Loucy (cell line): ENCODE measurements at regions not wholly inside any gene's neighbourhood (a gene's known extent, or its start where the extent isn't known, plus 50 kb on each side); places are given as distances from the start of the nearest gene placed in this dataset.

ENCODE experiments used
- H2AFZ ChIP-seq: fragments of 200-600 bp; sonication (generic); 2 replicates; pipeline ENCODE4 v1.6.0; 2016; ENCODE audit warnings: antibody characterized with exemption, mild to moderate bottlenecking, low read length, moderate library complexity
- H3F3A ChIP-seq: fragments of 200-600 bp; 2 replicates; pipeline ENCODE4 v1.6.0; 2016; ENCODE audit warnings: antibody characterized with exemption, low read depth, mild to moderate bottlenecking
- H3K27me3 ChIP-seq: fragments of 200-600 bp; sonication (generic); 2 replicates; pipeline ENCODE4 v1.6.1; 2014; ENCODE audit warnings: low read length, mild to moderate bottlenecking; ENCODE audit not compliant: insufficient read depth, poor library complexity, severe bottlenecking
- H3K36me3 ChIP-seq: fragments of 200-600 bp; sonication (generic); 2 replicates; pipeline ENCODE4 v1.6.1; 2016; ENCODE audit warnings: low read length; ENCODE audit not compliant: insufficient read depth
- H3K4me1 ChIP-seq: fragments of 200-600 bp; sonication (generic); 2 replicates; pipeline ENCODE4 v1.5.1; 2014; ENCODE audit warnings: low read length, mild to moderate bottlenecking; ENCODE audit not compliant: insufficient read depth, poor library complexity, severe bottlenecking
- H3K4me2 ChIP-seq: fragments of 200-600 bp; sonication (generic); 2 replicates; pipeline ENCODE4 v1.6.0; 2014; ENCODE audit warnings: antibody characterized with exemption, low read length, low read depth, mild to moderate bottlenecking; ENCODE audit not compliant: poor library complexity, severe bottlenecking
- H3K4me3 ChIP-seq: fragments of 200-600 bp; sonication (generic); 2 replicates; pipeline ENCODE4 v1.5.1; 2014; ENCODE audit warnings: low read length, mild to moderate bottlenecking, mixed read lengths; ENCODE audit not compliant: poor library complexity, severe bottlenecking
- H3K79me2 ChIP-seq: fragments of 200-600 bp; sonication (generic); 2 replicates; pipeline ENCODE4 v1.6.1; 2014; ENCODE audit warnings: low read length; ENCODE audit not compliant: insufficient read depth
- H3K9ac ChIP-seq: fragments of 200-600 bp; sonication (generic); 2 replicates; pipeline ENCODE4 v1.6.0; 2014; ENCODE audit warnings: mild to moderate bottlenecking, low read depth, low read length, moderate library complexity; ENCODE audit not compliant: poor library complexity, severe bottlenecking
- H3K9me2 ChIP-seq: fragments of 200-600 bp; sonication (generic); replicated peaks from 2 replicates; pipeline ENCODE4 v1.6.1; 2016; ENCODE audit warnings: low read depth, low read length, mixed read lengths
- H3K9me3 ChIP-seq: fragments of 200-600 bp; sonication (generic); 2 replicates; pipeline ENCODE4 v1.6.1; 2014; ENCODE audit warnings: mild to moderate bottlenecking, antibody characterized with exemption, low read length, low read depth; ENCODE audit not compliant: insufficient read depth
- H4K20me1 ChIP-seq: fragments of 200-600 bp; sonication (generic); 2 replicates; pipeline ENCODE4 v1.6.0; 2014; ENCODE audit warnings: antibody characterized with exemption, low read length, mild to moderate bottlenecking; ENCODE audit not compliant: insufficient read depth, poor library complexity, severe bottlenecking
- CTCF ChIP-seq: fragments of 200-600 bp; sonication (generic); conservative IDR thresholded peaks from 2 replicates; pipeline ENCODE4 v1.5.1; 2014; ENCODE audit warnings: mild to moderate bottlenecking, antibody characterized with exemption, low read length
- EZH2phosphoT487 ChIP-seq: fragments of 200-600 bp; IDR thresholded peaks from 2 replicates; pipeline ENCODE4 v1.6.1; 2018; ENCODE audit warnings: antibody characterized with exemption, mild to moderate bottlenecking, moderate library complexity, borderline replicate concordance

- TF ChIP-seq CTCF (no peak), EZH2phosphoT487 (no peak)
- Histone ChIP-seq H3K4me1 (no peaks in the 10 kb centered on the region), H3K27me3 (no peaks in the 10 kb centered on the region), H3K4me3 (no peak overlapping the region), H3K79me2 (no peaks in the 10 kb centered on the region), H3K9ac (no peak overlapping the region), H3K4me2 (no peak overlapping the region), H3K36me3 (no peaks in the 10 kb centered on the region), H4K20me1 (no peaks in the 10 kb centered on the region), H3F3A (no peaks in the 10 kb centered on the region), H2AFZ (no peak overlapping the region), H3K9me2 (no peaks in the 10 kb centered on the region), H3K9me3 (no peaks in the 10 kb centered on the region)
Measured at GRCh38 chr18:76195601-76196000, 299.4 kb downstream of the ZNF516 start.

GRCh38 chr18:76188097-76188496 lies 306.9 kb downstream of the ZNF516 start:
- no peak overlapping the region for H3K4me3 ChIP-seq
- H3K9me3 ChIP-seq = no peaks in the 10 kb centered on the region
- no peaks in the 10 kb centered on the region for H3K79me2 ChIP-seq
- H3K4me2 ChIP-seq = no peak overlapping the region
- no peaks in the 10 kb centered on the region for H3K36me3 ChIP-seq
- no peaks in the 10 kb centered on the region for H3K4me1 ChIP-seq
- H2AFZ ChIP-seq = no peak overlapping the region
- no peaks in the 10 kb centered on the region for H3F3A ChIP-seq
- TF ChIP-seq CTCF (no peak), EZH2phosphoT487 (no peak)
- no peaks in the 10 kb centered on the region for H3K9me2 ChIP-seq
- H3K9ac ChIP-seq = no peak overlapping the region
- H3K27me3 ChIP-seq = no peaks in the 10 kb centered on the region
- no peaks in the 10 kb centered on the region for H4K20me1 ChIP-seq

GRCh38 chr18:76179257-76179656 lies 315.8 kb downstream of the ZNF516 start:
- Histone ChIP-seq H2AFZ (no peak overlapping the region), H3F3A (no peaks in the 10 kb centered on the region), H3K36me3 (no peaks in the 10 kb centered on the region), H3K79me2 (no peaks in the 10 kb centered on the region), H3K4me2 (no peak overlapping the region), H4K20me1 (no peaks in the 10 kb centered on the region), H3K9ac (no peak overlapping the region), H3K4me1 (no peaks in the 10 kb centered on the region), H3K9me2 (no peaks in the 10 kb centered on the region), H3K9me3 (no peaks in the 10 kb centered on the region), H3K4me3 (no peak overlapping the region), H3K27me3 (no peaks in the 10 kb centered on the region)
- TF ChIP-seq EZH2phosphoT487 = no peak
- no peak for TF ChIP-seq CTCF
